ENCODE measurements at regions not wholly inside any gene's neighbourhood (a gene's known extent, or its start where the extent isn't known, plus 50 kb on each side); places are given as distances from the start of the nearest gene placed in this dataset.
A peak's percentile ranks its signal among the peaks of the same experiment; 100 is the strongest.

GRCh38 chr13:40186041-40186440, 480.4 kb downstream of the FOXO1 start:
- no peaks in the 10 kb centered on the region for H3K27me3 ChIP-seq
- H3K4me1 ChIP-seq: no peaks in the 10 kb centered on the region
- H3K9me3 ChIP-seq: no peaks in the 10 kb centered on the region
- TF ChIP-seq, protein P1, sequence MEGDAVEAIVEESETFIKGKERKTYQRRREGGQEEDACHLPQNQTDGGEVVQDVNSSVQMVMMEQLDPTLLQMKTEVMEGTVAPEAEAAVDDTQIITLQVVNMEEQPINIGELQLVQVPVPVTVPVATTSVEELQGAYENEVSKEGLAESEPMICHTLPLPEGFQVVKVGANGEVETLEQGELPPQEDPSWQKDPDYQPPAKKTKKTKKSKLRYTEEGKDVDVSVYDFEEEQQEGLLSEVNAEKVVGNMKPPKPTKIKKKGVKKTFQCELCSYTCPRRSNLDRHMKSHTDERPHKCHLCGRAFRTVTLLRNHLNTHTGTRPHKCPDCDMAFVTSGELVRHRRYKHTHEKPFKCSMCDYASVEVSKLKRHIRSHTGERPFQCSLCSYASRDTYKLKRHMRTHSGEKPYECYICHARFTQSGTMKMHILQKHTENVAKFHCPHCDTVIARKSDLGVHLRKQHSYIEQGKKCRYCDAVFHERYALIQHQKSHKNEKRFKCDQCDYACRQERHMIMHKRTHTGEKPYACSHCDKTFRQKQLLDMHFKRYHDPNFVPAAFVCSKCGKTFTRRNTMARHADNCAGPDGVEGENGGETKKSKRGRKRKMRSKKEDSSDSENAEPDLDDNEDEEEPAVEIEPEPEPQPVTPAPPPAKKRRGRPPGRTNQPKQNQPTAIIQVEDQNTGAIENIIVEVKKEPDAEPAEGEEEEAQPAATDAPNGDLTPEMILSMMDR (IDR thresholded peaks at IDR 0.05): no peak
- intact Hi-C loops (cut with DNase I): no loop called here
- H3K9ac ChIP-seq (ENCODE audit: low read depth in 2 of 2, low read length in 2 of 2): no peak overlapping the region
- no peak overlapping the region for H3K27ac ChIP-seq
- no peaks in the 10 kb centered on the region for H3K36me3 ChIP-seq
- H3K4me3 ChIP-seq: no peak overlapping the region
- DNase-seq: no peak

DNA sequence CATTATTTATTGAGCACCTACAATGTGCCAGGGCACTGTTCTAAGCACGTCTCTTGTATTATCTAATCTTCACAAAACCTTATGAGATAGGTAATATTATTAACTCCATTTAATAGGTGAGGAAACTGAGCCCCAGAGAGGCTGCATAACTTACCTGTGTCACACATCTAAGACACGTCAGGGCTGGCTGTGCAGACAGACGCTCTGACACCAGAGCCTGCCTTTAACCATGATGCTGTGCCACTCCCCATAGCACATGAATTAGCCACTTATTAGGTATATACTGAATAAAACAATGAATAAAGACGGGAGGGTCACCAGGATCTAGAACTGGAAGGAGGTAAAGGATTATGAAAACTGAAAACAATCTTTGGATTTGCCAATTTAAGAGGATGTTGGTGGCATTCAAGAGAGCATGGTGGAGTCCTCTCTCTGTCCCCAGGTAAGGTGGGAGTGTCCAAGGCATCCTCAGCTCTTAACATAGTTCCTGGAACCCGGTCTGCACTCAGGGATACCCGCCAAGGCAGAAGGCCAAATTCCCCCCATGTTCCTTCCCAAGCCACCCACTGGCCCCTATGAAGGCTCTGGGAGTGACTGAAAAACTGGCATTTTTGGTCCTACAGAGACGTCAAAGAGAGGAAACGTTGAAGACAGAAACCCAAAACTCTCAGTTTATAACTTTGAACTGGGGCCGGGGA, 479.7 kb downstream of the FOXO1 start:
- H3K4me1 ChIP-seq: no peaks in the 10 kb centered on the region
- no peak for DNase-seq
- intact Hi-C loops (cut with DNase I): no loop called here

GRCh38 chr13:40187324-40187795, 479.1 kb downstream of the FOXO1 start:
- TF ChIP-seq, protein P1 (IDR thresholded peaks at IDR 0.05): no peak
- no peak overlapping the region for H3K9ac ChIP-seq (ENCODE audit: low read depth in 2 of 2, low read length in 2 of 2)
- H3K4me3 ChIP-seq: no peak overlapping the region
- intact Hi-C loops (cut with DNase I): no loop called here
- DNase-seq: no peak
- no peaks in the 10 kb centered on the region for H3K27me3 ChIP-seq
- no peaks in the 10 kb centered on the region for H3K9me3 ChIP-seq
- H3K4me1 ChIP-seq: no peaks in the 10 kb centered on the region
- no peaks in the 10 kb centered on the region for H3K36me3 ChIP-seq
- H3K27ac ChIP-seq: peak overlapping the region; percentile 12

More for the DNA sequence above, 479.7 kb downstream of the FOXO1 start:
- Histone ChIP-seq H3K9me3 (no peaks in the 10 kb centered on the region), H3K27me3 (no peaks in the 10 kb centered on the region), H3K36me3 (no peaks in the 10 kb centered on the region), H3K27ac (no peak overlapping the region), H3K9ac (ENCODE audit: low read depth in 2 of 2, low read length in 2 of 2) (no peak overlapping the region), H3K4me3 (no peak overlapping the region)
- TF ChIP-seq, protein P1 (IDR thresholded peaks at IDR 0.05): no peak

DNA sequence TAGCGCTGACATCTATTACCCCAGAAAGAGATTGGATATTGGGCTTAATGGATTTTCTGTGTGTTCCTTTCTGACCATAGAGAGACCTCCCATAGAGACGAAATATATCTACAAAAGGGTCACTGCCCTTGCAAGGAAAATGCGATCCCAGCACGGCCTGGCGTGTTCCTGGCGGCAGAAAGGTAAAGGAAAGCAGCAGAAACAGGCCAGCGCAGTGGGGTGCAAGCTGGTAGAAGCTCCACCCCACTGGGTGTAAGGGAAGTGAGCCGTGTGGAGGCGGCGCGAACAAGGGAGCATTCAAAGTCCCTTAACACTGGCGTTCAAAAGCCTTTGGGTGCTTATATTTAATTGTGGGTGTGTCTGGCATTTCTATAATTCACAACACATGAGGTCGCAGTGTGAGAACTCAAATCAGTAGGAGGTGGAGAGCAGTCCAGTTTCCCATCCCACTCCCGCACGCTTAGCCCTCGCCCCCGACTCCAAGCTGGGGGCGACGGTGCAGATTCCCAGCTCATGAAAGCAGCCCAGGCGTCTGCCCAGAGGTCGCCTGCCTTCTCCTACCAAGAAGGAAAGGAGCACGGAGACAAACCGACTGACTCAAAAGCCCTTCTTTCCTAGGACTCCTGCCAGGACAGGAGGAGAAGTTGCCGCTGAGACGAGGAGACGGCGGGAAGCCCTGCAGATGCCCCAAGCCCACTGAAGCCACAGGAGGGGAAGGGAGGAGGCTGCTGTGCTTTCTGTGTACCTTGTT, 478.4 kb downstream of the FOXO1 start:
- DNase-seq: no peak
- intact Hi-C loops (cut with DNase I): no loop called here
- no peaks in the 10 kb centered on the region for H3K9me3 ChIP-seq
- H3K36me3 ChIP-seq: no peaks in the 10 kb centered on the region
- no peak overlapping the region for H3K4me3 ChIP-seq
- TF ChIP-seq, protein P1 (IDR thresholded peaks at IDR 0.05): no peak
- H3K27ac ChIP-seq: peak overlapping the region; percentile 12
- H3K4me1 ChIP-seq: no peaks in the 10 kb centered on the region
- H3K9ac ChIP-seq (ENCODE audit: low read depth in 2 of 2, low read length in 2 of 2): peak overlapping the region in 1 of 2 donors; percentile 49
- no peaks in the 10 kb centered on the region for H3K27me3 ChIP-seq

DNA sequence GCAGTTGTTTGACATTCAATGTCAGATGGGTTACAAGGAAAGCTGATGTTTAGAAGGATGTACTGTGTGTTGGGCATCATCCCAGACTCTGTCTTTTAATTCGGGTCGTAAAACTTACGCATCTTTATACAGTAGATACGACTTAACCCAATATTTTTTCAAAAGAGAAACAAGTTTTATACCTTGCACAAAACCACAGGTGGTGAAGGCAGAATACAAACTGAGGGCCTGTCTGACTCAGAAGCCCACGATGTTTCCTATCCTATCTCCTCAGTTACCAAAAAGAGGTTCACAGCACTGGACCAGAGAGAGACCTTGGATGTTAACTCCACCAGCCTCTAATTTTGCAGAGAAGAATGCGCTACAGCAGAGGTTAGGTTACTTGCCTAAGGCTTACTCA, 477.0 kb downstream of the FOXO1 start:
- TF ChIP-seq, protein P1 (IDR thresholded peaks at IDR 0.05): no peak
- intact Hi-C loops (cut with DNase I): no loop called here
- H3K4me3 ChIP-seq: no peak overlapping the region
- DNase-seq: no peak
- no peak overlapping the region for H3K27ac ChIP-seq
- H3K9me3 ChIP-seq: no peaks in the 10 kb centered on the region
- H3K36me3 ChIP-seq: no peaks in the 10 kb centered on the region
- H3K9ac ChIP-seq (ENCODE audit: low read depth in 2 of 2, low read length in 2 of 2): no peak overlapping the region
- no peaks in the 10 kb centered on the region for H3K27me3 ChIP-seq
- H3K4me1 ChIP-seq: no peaks in the 10 kb centered on the region

Measured in colonic mucosa (tissue), 4 donors.